ENCODE measurements at regions not wholly inside any gene's neighbourhood (a gene's known extent, or its start where the extent isn't known, plus 50 kb on each side); places are given as distances from the start of the nearest gene placed in this dataset.

DNA sequence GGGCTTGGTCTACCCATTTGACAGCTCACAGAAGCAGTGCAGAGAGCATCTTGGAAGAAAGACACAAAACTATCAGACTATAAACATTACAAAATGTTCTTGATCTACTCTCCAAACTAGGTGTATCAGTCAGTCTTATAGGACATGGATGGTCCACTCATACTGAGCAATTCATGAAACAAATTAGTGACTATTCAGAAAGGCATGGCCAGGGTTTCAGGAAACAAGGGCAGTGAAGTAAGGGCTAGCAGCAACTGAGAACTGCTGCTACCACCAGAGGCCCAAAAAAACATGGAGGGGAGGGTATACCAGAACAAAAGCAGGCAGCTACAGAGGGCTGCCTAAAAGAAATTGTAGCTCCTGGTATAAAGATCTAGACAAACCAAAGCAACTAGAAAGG is 287.0 kb downstream of the PIK3R1 start:
- Mint-ChIP-seq H3K9me3 (peaks cover 2% of the 10 kb centered on the region), H3K4me3 (no peak overlapping the region), H3K4me1 (ENCODE audit: low read depth) (no peaks in the 10 kb centered on the region), H3K27ac (no peak overlapping the region), H3K27me3 (ENCODE audit: insufficient read depth) (peaks cover 4% of the 10 kb centered on the region), H3K36me3 (ENCODE audit: low read depth) (no peaks in the 10 kb centered on the region)
- intact Hi-C loops (cut with micrococcal nuclease), result no loop called here
- no peak for DNase-seq (ENCODE audit: low spot score)

DNA sequence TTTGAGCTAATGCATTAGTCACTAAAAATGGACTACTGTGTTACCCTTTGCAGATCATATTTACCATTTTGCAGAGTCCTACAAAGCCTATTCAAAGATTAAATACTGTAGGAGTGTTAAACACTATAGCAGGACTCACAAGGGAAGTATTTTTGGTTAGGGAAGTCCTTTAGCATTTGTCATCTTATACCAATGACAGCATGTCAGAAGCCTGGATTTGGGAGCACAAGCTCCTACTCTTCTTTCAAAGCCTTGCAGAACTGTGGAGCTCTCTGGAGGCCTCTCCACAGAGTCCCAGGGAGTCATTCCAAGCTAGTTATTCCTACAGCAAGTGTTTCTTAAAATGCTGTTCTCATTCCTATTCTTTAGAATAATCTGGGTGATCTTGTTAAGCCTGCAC is 288.8 kb downstream of the PIK3R1 start:
- no peaks in the 10 kb centered on the region for H3K9me3 Mint-ChIP-seq
- H3K4me3 Mint-ChIP-seq, result no peak overlapping the region
- intact Hi-C loops (cut with micrococcal nuclease), result no loop called here
- DNase-seq (ENCODE audit: low spot score), result no peak
- no peaks in the 10 kb centered on the region for H3K4me1 Mint-ChIP-seq (ENCODE audit: low read depth)
- H3K27me3 Mint-ChIP-seq (ENCODE audit: insufficient read depth), result peaks cover 5% of the 10 kb centered on the region
- H3K36me3 Mint-ChIP-seq (ENCODE audit: low read depth), result no peaks in the 10 kb centered on the region
- no peak overlapping the region for H3K27ac Mint-ChIP-seq

DNA sequence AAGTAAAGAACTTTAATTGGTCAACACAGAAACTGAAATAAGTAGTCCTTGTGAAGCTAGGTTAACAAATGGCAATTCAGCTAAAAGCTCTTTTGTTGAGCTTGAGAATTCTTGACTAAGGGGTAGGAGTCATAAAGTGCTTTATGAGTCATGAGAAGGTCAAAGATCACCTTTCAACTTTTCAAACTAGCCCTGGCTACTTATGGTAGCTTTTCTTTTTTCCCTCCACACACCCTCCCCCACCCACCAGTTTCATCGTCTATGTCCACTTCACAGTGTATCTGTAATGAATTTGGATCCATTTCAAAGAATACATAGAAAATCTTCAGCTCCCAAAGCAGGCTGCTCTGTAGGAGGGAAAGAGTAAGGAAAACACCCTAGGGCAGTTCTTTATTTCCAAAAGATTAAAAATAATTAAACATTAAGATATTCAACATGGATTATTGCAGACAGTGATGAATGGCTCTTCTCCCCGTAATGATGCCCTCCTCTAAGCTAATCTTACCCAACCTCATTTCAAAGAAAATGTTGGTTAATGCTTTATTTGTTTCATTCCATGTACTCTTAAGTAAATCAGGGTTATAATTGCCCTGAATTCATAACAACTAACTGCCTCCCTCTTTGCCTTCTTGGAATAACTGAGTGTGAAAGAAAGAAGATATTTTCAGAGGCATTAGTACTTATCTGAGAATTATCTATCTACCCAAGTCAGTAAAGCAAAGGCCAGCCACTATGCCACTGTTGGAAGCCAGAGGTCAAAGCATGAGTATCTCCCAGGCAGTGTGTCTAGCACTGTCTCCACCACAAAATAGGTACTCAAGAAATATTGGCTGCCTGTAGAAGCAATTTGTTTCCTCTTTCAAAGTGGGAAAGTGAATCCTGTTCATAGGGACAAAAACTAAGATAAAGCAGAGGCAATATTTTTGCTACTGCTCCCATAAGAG is 290.6 kb downstream of the PIK3R1 start:
- no peak overlapping the region for H3K27ac Mint-ChIP-seq
- DNase-seq (ENCODE audit: low spot score), result no peak
- H3K36me3 Mint-ChIP-seq (ENCODE audit: low read depth), result no peaks in the 10 kb centered on the region
- no peak overlapping the region for H3K4me3 Mint-ChIP-seq
- H3K4me1 Mint-ChIP-seq (ENCODE audit: low read depth), result no peaks in the 10 kb centered on the region
- peaks cover 6% of the 10 kb centered on the region for H3K27me3 Mint-ChIP-seq (ENCODE audit: insufficient read depth)
- intact Hi-C loops (cut with micrococcal nuclease), result no loop called here
- no peaks in the 10 kb centered on the region for H3K9me3 Mint-ChIP-seq

DNA sequence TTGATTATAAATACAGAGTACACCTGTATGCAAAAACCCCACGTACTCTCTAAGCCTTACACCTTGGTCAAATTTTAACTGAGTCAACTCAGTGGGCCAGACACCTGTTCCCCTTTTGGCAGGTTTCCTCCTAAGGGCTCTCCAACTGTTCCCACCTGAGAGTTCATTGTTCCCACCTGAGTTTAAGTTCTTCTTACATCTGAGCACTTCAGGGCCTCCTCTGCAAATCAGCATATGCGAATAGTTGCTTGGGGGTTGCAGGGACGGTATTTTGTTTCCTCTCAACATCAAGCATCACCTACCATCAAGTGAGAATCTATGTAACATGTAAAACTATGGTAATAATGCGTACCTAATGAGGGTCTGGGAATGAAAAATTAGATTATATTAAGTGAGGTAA is 300.0 kb downstream of the PIK3R1 start:
- Mint-ChIP-seq H3K4me1 (ENCODE audit: low read depth) (no peaks in the 10 kb centered on the region), H3K27ac (no peak overlapping the region), H3K4me3 (no peak overlapping the region), H3K27me3 (ENCODE audit: insufficient read depth) (peaks cover 2% of the 10 kb centered on the region), H3K36me3 (ENCODE audit: low read depth) (no peaks in the 10 kb centered on the region), H3K9me3 (no peaks in the 10 kb centered on the region)
- intact Hi-C loops (cut with micrococcal nuclease), result no loop called here
- no peak for DNase-seq (ENCODE audit: low spot score)

DNA sequence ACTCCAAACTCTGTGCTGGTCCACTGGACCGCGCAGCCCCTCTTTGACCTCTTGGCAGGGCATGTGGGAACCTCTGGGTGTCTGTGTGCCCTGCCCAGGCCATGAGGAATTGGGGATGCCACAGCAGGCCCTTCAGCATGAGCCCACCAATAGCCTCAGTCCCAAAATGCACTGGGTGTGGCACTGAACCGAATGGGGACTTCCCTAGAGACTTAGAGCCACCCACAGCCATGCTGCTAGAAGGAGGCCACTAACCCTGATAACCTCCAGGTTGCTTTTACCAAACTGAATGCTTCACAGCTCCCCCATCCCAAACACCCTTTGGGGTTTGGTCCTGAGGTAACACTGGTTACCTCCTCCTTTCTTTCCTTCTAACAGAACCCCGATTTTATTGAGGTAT is 302.7 kb downstream of the PIK3R1 start:
- no peak overlapping the region for H3K27ac Mint-ChIP-seq
- no peaks in the 10 kb centered on the region for H3K36me3 Mint-ChIP-seq (ENCODE audit: low read depth)
- intact Hi-C loops (cut with micrococcal nuclease), result no loop called here
- no peaks in the 10 kb centered on the region for H3K4me1 Mint-ChIP-seq (ENCODE audit: low read depth)
- H3K4me3 Mint-ChIP-seq, result no peak overlapping the region
- DNase-seq (ENCODE audit: low spot score), result no peak
- peaks cover 6% of the 10 kb centered on the region for H3K9me3 Mint-ChIP-seq
- H3K27me3 Mint-ChIP-seq (ENCODE audit: insufficient read depth), result peaks cover 2% of the 10 kb centered on the region

DNA sequence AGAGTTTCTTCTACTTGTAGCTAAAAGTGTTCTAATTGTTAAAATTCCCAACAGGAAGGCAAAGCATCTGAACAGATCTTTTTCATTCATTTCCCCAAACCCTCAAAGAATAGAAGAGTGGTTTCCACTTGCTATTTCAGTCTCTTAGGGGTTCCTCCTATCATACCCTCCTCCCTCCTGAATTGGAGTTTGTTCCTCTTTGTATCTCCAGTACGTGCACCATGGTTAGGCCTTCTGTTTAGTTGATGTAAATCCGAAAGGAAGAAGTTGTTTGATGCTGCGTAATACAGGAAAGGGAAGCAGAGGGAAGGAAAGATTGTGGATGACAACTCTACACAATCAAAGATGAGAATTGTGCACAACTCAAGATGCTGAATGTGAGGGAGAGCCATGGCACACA is 303.6 kb downstream of the PIK3R1 start:
- H3K4me1 Mint-ChIP-seq (ENCODE audit: low read depth), result no peaks in the 10 kb centered on the region
- peaks cover 6% of the 10 kb centered on the region for H3K9me3 Mint-ChIP-seq
- intact Hi-C loops (cut with micrococcal nuclease), result no loop called here
- H3K27ac Mint-ChIP-seq, result no peak overlapping the region
- DNase-seq (ENCODE audit: low spot score), result no peak
- H3K36me3 Mint-ChIP-seq (ENCODE audit: low read depth), result no peaks in the 10 kb centered on the region
- H3K27me3 Mint-ChIP-seq (ENCODE audit: insufficient read depth), result peaks cover 2% of the 10 kb centered on the region
- H3K4me3 Mint-ChIP-seq, result no peak overlapping the region

DNA sequence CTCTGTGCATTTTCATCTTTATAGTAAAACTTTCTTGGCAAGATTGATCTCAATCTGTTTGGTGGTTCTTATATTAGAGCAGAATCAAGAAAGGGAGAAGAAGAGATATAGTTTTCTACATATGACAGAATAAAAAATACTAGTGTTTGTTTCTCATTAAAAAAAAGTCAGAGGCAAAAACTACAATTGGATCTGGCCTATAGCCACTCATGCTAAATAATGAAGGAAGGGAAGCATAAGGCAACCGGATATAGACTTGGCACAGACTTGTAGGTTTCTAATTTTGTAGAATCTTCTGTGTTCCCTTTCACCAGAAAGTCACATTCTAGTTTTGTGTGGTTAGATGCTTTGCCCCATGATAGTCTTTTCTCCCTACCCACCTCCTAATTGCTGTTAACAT is 306.2 kb downstream of the PIK3R1 start:
- H3K9me3 Mint-ChIP-seq, result peaks cover 6% of the 10 kb centered on the region
- H3K4me1 Mint-ChIP-seq (ENCODE audit: low read depth), result no peaks in the 10 kb centered on the region
- DNase-seq (ENCODE audit: low spot score), result no peak
- H3K27ac Mint-ChIP-seq, result no peak overlapping the region
- no peak overlapping the region for H3K4me3 Mint-ChIP-seq
- H3K27me3 Mint-ChIP-seq (ENCODE audit: insufficient read depth), result peaks cover 2% of the 10 kb centered on the region
- intact Hi-C loops (cut with micrococcal nuclease), result no loop called here
- H3K36me3 Mint-ChIP-seq (ENCODE audit: low read depth), result no peaks in the 10 kb centered on the region

DNA sequence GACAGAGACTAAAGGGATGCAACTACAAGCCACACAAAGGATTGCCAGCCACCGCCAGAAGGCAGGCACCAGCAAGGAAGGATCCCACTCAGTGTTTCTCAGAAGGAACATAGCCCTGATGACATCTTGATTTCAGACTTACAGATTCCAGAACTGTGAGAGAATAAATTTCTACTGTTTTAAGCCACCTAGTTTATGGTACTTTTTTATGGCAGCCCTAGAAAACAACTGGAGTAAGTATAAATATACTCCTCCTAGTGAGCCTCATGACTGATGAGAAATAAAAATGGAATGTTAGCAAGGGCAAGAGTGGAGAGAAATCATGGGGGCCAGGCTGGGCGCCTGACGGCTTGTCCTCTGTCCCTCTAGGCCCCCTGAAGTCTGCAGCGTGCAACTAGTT is 307.3 kb downstream of the PIK3R1 start:
- no peaks in the 10 kb centered on the region for H3K4me1 Mint-ChIP-seq (ENCODE audit: low read depth)
- H3K27ac Mint-ChIP-seq, result no peak overlapping the region
- DNase-seq (ENCODE audit: low spot score), result no peak
- H3K27me3 Mint-ChIP-seq (ENCODE audit: insufficient read depth), result peaks cover 2% of the 10 kb centered on the region
- H3K9me3 Mint-ChIP-seq, result peaks cover 11% of the 10 kb centered on the region
- H3K36me3 Mint-ChIP-seq (ENCODE audit: low read depth), result no peaks in the 10 kb centered on the region
- intact Hi-C loops (cut with micrococcal nuclease), result no loop called here
- no peak overlapping the region for H3K4me3 Mint-ChIP-seq

DNA sequence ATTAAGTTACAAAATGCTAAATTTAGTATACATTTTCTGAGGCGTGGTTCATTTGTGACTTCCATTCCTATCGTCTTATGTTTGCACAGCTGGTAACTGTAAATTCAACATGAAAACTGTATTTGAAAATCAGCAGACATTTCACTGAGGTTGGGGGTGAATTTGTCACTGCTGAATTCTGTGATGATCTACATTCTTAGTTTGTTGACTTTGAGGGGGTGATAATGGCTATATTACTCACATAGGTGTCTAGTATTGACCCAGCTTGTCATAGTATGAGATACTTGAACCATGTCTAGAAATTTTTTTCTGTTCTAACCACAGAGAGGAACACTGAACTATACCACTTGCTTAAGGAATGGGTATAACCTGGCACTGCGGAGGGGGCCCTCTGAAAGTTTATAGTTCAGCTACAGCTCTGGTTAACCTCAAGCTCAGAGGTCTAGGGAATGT is 313.3 kb downstream of the PIK3R1 start:
- no peaks in the 10 kb centered on the region for H3K4me1 Mint-ChIP-seq (ENCODE audit: low read depth)
- no peak overlapping the region for H3K4me3 Mint-ChIP-seq
- no peaks in the 10 kb centered on the region for H3K36me3 Mint-ChIP-seq (ENCODE audit: low read depth)
- no peaks in the 10 kb centered on the region for H3K27me3 Mint-ChIP-seq (ENCODE audit: insufficient read depth)
- H3K27ac Mint-ChIP-seq, result no peak overlapping the region
- intact Hi-C loops (cut with micrococcal nuclease), result no loop called here
- DNase-seq (ENCODE audit: low spot score), result no peak
- H3K9me3 Mint-ChIP-seq, result peaks cover 8% of the 10 kb centered on the region

DNA sequence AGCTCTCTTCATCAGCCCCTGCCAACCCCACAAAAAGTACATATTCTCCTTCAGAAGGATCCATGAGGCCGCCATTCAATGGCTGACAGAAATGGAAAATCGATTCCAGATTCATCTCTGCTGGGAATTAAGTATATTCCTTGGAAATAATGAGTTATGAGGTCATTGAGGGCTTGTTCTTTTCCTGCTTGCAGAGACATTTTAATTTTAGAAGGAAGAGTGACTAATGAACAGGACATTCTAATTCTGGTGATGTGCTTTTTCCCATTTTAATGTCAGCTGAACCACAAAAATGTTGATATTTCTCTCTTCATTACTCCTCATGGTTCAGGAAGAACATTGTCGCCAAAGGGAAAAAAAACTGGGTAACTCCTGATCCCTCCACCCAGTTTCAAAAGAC is 314.0 kb downstream of the PIK3R1 start:
- H3K9me3 Mint-ChIP-seq, result peaks cover 8% of the 10 kb centered on the region
- no peak for DNase-seq (ENCODE audit: low spot score)
- no peaks in the 10 kb centered on the region for H3K4me1 Mint-ChIP-seq (ENCODE audit: low read depth)
- H3K36me3 Mint-ChIP-seq (ENCODE audit: low read depth), result no peaks in the 10 kb centered on the region
- H3K27me3 Mint-ChIP-seq (ENCODE audit: insufficient read depth), result no peaks in the 10 kb centered on the region
- intact Hi-C loops (cut with micrococcal nuclease), result no loop called here
- no peak overlapping the region for H3K27ac Mint-ChIP-seq
- H3K4me3 Mint-ChIP-seq, result no peak overlapping the region

DNA sequence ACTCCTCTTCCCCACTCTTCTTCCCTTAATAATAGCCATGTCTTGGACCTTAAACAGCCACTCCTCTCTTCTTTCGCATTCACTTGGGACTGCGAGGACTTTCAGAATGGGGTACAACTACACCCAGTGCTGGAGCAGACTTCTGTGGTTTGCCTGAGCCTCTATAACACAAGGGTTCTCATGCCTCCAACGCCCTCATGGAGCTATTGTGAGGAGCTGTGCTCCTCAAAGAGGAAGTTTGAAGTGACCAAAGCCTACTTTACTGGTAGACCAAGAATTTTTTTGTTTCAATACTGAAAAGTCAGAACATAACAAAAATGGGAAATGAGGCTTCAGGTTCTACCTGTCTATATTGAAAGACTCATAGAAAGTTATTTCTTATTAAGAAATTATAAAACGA is 316.4 kb downstream of the PIK3R1 start:
- no peak for DNase-seq (ENCODE audit: low spot score)
- H3K4me1 Mint-ChIP-seq (ENCODE audit: low read depth), result no peaks in the 10 kb centered on the region
- no peak overlapping the region for H3K27ac Mint-ChIP-seq
- intact Hi-C loops (cut with micrococcal nuclease), result no loop called here
- H3K27me3 Mint-ChIP-seq (ENCODE audit: insufficient read depth), result peaks cover 3% of the 10 kb centered on the region
- no peaks in the 10 kb centered on the region for H3K36me3 Mint-ChIP-seq (ENCODE audit: low read depth)
- peaks cover 8% of the 10 kb centered on the region for H3K9me3 Mint-ChIP-seq
- H3K4me3 Mint-ChIP-seq, result no peak overlapping the region

DNA sequence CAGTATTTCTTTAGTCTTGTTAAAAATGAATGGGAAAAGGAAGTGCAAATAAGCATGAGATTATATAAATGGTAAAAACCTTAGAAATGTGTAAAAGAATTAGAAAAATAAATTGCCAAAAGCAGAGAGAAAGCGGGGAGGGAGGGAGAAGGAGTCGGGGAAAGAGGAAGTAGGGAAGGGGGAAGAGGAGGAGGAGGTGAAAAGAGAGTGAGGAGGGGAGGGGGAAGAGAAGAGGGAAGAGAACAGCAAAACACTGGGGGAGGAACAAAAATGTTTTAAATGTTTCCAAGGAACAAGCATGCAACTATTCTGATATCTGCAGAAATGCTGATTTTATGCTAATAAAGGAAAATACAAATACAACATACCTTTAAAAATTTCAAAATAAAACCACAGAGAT is 317.5 kb downstream of the PIK3R1 start:
- intact Hi-C loops (cut with micrococcal nuclease), result no loop called here
- H3K9me3 Mint-ChIP-seq, result peaks cover 2% of the 10 kb centered on the region
- H3K4me1 Mint-ChIP-seq (ENCODE audit: low read depth), result no peaks in the 10 kb centered on the region
- H3K36me3 Mint-ChIP-seq (ENCODE audit: low read depth), result no peaks in the 10 kb centered on the region
- peaks cover 3% of the 10 kb centered on the region for H3K27me3 Mint-ChIP-seq (ENCODE audit: insufficient read depth)
- no peak for DNase-seq (ENCODE audit: low spot score)
- no peak overlapping the region for H3K27ac Mint-ChIP-seq
- no peak overlapping the region for H3K4me3 Mint-ChIP-seq

DNA sequence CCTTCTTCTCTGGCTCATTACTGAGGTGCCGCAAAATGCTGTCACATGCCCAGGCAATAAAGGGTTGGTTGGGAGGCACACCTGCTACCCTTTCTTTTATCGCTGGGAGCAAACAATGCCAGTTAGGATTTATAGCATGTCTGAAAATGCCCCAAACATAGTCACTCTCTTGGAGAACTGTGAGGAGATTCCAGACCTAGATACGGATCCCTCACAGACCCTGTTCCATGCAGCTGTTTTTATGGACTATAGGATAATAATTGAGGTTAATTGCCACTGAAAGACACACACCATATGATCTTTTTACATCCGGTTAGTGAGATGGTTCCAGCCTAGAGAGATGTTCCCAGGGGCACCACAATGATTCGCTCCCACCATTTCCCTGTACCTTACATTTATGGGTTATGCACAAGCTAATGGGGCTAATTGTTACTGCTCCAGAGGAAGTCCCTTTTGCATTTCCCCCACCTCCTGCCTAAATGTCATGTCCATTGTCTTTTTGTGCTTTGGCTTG is 318.1 kb downstream of the PIK3R1 start:
- no peaks in the 10 kb centered on the region for H3K9me3 Mint-ChIP-seq
- intact Hi-C loops (cut with micrococcal nuclease), result no loop called here
- DNase-seq (ENCODE audit: low spot score), result no peak
- no peaks in the 10 kb centered on the region for H3K36me3 Mint-ChIP-seq (ENCODE audit: low read depth)
- no peak overlapping the region for H3K4me3 Mint-ChIP-seq
- H3K4me1 Mint-ChIP-seq (ENCODE audit: low read depth), result no peaks in the 10 kb centered on the region
- peaks cover 3% of the 10 kb centered on the region for H3K27me3 Mint-ChIP-seq (ENCODE audit: insufficient read depth)
- H3K27ac Mint-ChIP-seq, result no peak overlapping the region
